Endothelial cell of umbilical vein (primary cell): ENCODE measurements at regions not wholly inside any gene's neighbourhood (a gene's known extent, or its start where the extent isn't known, plus 50 kb on each side); places are given as distances from the start of the nearest gene placed in this dataset.

Experiments used
- BruUV-seq: library from RNA; stranded (reverse); fragments of 400-500 nt; replicated peaks from 2 replicates; lab custom pipeline; 2021; lab: Mats Ljungman, UMichigan
- CTCF ChIA-PET: fragments of 300-600, 350-600 bp; sonication (Branson Sonifier 250); formaldehyde crosslinking; loops from one replicate; lab custom pipeline; 2021; ENCODE audit warnings: antibody characterized with exemption, inconsistent platforms; lab: Charles Lee
- POLR2A ChIA-PET: fragments of 300-600, 350-600 bp; sonication (Branson Sonifier 250); formaldehyde crosslinking; loops from one replicate; lab custom pipeline; 2021; ENCODE audit warnings: antibody characterized with exemption, inconsistent platforms; lab: Charles Lee
- DNase-seq: peaks from one replicate; pipeline ENCODE4 v3.0.0-alpha.2; 2011; ENCODE audit warnings: low read depth, low spot score
- FAIRE-seq: peaks from 2 replicates; lab custom pipeline; 2011; peaks lifted over from hg19 to GRCh38; lab: Jason Lieb, UNC
- H2AFZ ChIP-seq: 2 replicates; pipeline ENCODE4 v1.6.0; 2012; ENCODE audit warnings: low read depth, low read length, control low read depth, inconsistent platforms
- H3K27ac ChIP-seq: 2 replicates; pipeline ENCODE4 v1.5.1; 2011; ENCODE audit warnings: low read depth, mild to moderate bottlenecking, control low read depth, low read length, moderate library complexity; ENCODE audit not compliant: insufficient read depth
- H3K27me3 ChIP-seq, 2 experiments: 2 replicates each; pipeline versions ENCODE4 v1.6.0 to v1.6.1; 2011; ENCODE audit warnings: low read length in 2 of 2, mixed read lengths in 1 of 2; ENCODE audit not compliant: control insufficient read depth in 2 of 2, insufficient read depth in 2 of 2
- H3K36me3 ChIP-seq, 2 experiments: 2 replicates in 1 of 2; 3 replicates in 1 of 2; pipeline ENCODE4 v1.5.1; 2011; ENCODE audit warnings: low read length in 2 of 2, mild to moderate bottlenecking in 1 of 2, moderate library complexity in 1 of 2; ENCODE audit not compliant: control insufficient read depth in 2 of 2, insufficient read depth in 2 of 2; ENCODE audit errors: extremely low read depth in 1 of 2
- H3K4me1 ChIP-seq: 3 replicates; pipeline ENCODE4 v1.5.1; 2011; ENCODE audit warnings: mild to moderate bottlenecking, low read length; ENCODE audit not compliant: control insufficient read depth, insufficient read depth; ENCODE audit errors: extremely low read depth
- H3K4me2 ChIP-seq: 2 replicates; pipeline ENCODE4 v1.6.1; 2011; ENCODE audit warnings: low read length, control low read depth, mixed read lengths; ENCODE audit not compliant: insufficient read depth
- H3K4me3 ChIP-seq, 3 experiments: fragments of 200-600 bp in 1 of 3; sonication (generic), shearing (Covaris generic) in 1 of 3; replicated peaks in 1 of 3; 2 replicates each; pipeline ENCODE4 v1.5.1; 2011 to 2016; ENCODE audit warnings: control low read depth in 3 of 3, low read length in 3 of 3, mild to moderate bottlenecking in 2 of 3, inconsistent platforms in 1 of 3, low read depth in 1 of 3, moderate library complexity in 1 of 3; ENCODE audit not compliant: insufficient read depth in 1 of 3
- H3K79me2 ChIP-seq: 2 replicates; pipeline ENCODE4 v1.6.0; 2012; ENCODE audit warnings: low read length, inconsistent platforms; ENCODE audit not compliant: control insufficient read depth, insufficient read depth
- H3K9ac ChIP-seq: replicated peaks from 2 replicates; pipeline ENCODE3; 2011; ENCODE audit warnings: low read length, control low read depth; ENCODE audit not compliant: insufficient read depth; ENCODE audit errors: extremely low read depth
- H3K9me1 ChIP-seq: replicated peaks from 3 replicates; pipeline ENCODE4 v1.6.0; 2011; ENCODE audit warnings: mild to moderate bottlenecking, low read length; ENCODE audit not compliant: control insufficient read depth, insufficient read depth; ENCODE audit errors: extremely low read depth
- H3K9me3 ChIP-seq: replicated peaks from 2 replicates; pipeline ENCODE4 v1.5.1; 2012; ENCODE audit warnings: low read length, inconsistent platforms; ENCODE audit not compliant: control insufficient read depth, insufficient read depth
- H4K20me1 ChIP-seq: replicated peaks from 2 replicates; pipeline ENCODE3; 2011; ENCODE audit warnings: mild to moderate bottlenecking, low read length; ENCODE audit not compliant: control insufficient read depth, insufficient read depth; ENCODE audit errors: extremely low read depth
- CTCF ChIP-seq, 2 donors: IDR thresholded peaks; 1 replicate in 1 of 2; 2 replicates in 1 of 2; pipeline ENCODE4 v1.5.1; 2011; ENCODE audit warnings: low read length in 2 of 2, mild to moderate bottlenecking in 2 of 2, moderate library complexity in 2 of 2, control low read depth in 1 of 2, inconsistent platforms in 1 of 2, low read depth in 1 of 2; ENCODE audit not compliant: insufficient read depth in 1 of 2; ENCODE audit errors: extremely low read depth in 1 of 2
- EZH2 ChIP-seq: IDR thresholded peaks from 2 replicates; pipeline ENCODE4 v1.6.1; 2012; ENCODE audit warnings: borderline replicate concordance, low read depth, mild to moderate bottlenecking, moderate library complexity, low read length, inconsistent platforms; ENCODE audit not compliant: severe bottlenecking
- FOS ChIP-seq: IDR thresholded peaks from 2 replicates; pipeline ENCODE4 v1.6.1; 2011; ENCODE audit warnings: mild to moderate bottlenecking, low read length, moderate library complexity, borderline replicate concordance; ENCODE audit not compliant: insufficient read depth
- GATA2 ChIP-seq: IDR thresholded peaks from 2 replicates; pipeline ENCODE4 v1.7.0; 2011; ENCODE audit warnings: low read depth, mild to moderate bottlenecking, moderate library complexity, mixed read lengths, low read length; ENCODE audit not compliant: insufficient read length, insufficient read depth
- JUN ChIP-seq: IDR thresholded peaks from 2 replicates; pipeline ENCODE4 v1.6.1; 2011; ENCODE audit warnings: borderline replicate concordance, low read depth; ENCODE audit not compliant: insufficient read length, insufficient read depth
- MYC ChIP-seq: IDR thresholded peaks from one replicate; pipeline ENCODE4 v1.6.1; 2011; ENCODE audit warnings: mild to moderate bottlenecking, low read depth, low read length
- POLR2A ChIP-seq: IDR thresholded peaks from 2 replicates; pipeline ENCODE4 v1.6.1; 2012; ENCODE audit warnings: low read depth, mild to moderate bottlenecking, control low read depth, low read length
- POLR2AphosphoS5 ChIP-seq: IDR thresholded peaks from 2 replicates; pipeline ENCODE4 v1.6.1; 2012; ENCODE audit warnings: low read depth, mild to moderate bottlenecking, control low read depth, low read length, moderate library complexity; ENCODE audit not compliant: insufficient read depth
- dilution Hi-C: fragments of 300-500 bp; cut with MboI; formaldehyde crosslinking; loops from one replicate; pipeline ENCODE4 v1.15.0; 2019; ENCODE audit warnings: low sequenced_read_pairs; ENCODE audit not compliant: extremely low pct_ligation_motif_present
- intact Hi-C: fragments of 100-400 bp; cut with micrococcal nuclease; formaldehyde crosslinking; loops from one replicate; pipeline ENCODE4 v1.10.0; 2022
- TF ChIP-seq, protein P1 (sequence below): IDR thresholded peaks from 2 replicates; pipeline ENCODE4 v1.6.1; 2011; ENCODE audit not compliant: insufficient read depth, insufficient read length

DNA sequence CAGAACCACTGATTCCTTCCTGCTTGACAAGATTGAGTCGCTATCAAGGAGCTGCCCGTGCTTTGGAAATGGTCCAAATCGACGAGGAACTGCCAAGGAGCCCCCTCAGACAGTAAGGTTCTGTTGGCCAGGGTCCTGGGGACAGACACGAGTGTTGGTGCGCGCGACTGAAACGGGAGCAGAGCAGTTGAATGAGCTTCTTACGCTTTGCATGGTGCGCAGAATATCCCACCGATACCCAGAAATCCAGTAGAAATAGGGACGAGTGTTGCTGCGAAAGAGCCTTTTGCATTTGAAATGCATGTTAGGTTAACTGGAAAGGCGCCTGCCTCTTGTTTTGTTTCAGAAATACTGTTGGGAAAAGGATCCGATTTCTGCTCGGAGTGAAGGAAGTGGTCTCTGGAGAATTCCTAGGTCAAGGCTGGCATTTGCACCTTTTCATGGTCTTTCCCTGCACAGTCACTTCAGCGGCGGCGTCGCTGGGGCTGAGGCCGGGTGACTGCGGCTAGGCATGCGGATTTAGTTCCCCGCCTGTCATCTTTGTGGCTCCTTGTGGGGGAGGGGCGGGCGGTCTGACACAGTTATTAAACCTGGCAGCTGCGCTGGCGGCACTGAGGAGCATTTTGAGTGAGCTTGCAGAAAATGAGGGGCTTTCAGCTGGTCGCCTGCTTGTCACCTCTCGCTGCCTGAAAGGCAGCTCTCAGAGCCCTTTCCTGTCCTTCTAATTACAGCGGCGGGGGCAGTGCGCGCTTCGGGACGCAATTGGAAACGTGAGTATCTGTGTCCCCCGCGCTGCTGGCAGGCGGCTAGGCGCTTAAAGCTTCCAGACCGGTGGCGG, 51.5 kb upstream of the TRIM2 start:
- Histone ChIP-seq H3K27ac (no peak overlapping the region), H3K9ac (peak overlapping the region; percentile 5), H3K27me3 (peaks cover 15 to 27% of the 10 kb centered on the region in 2 experiments), H3K79me2 (no peaks in the 10 kb centered on the region), H2AFZ (peak overlapping the region; percentile 84), H3K4me2 (peak overlapping the region; percentile 80), H3K4me3 (peak overlapping the region; percentile 8 to 63 (median 50)), H4K20me1 (no peaks in the 10 kb centered on the region), H3K9me1 (no peaks in the 10 kb centered on the region), H3K36me3 (no peaks in the 10 kb centered on the region), H3K4me1 (peaks cover 18% of the 10 kb centered on the region), H3K9me3 (no peaks in the 10 kb centered on the region)
- intact Hi-C loops (loop anchor here (2.0 to 5.0 kb wide), 2 partner anchors 70 to 315 kb away; partner anchors contain the start of gene TMEM131L), dilution Hi-C loops (no loop called here)
- FAIRE-seq = no peak
- peak; percentile 44 for TF ChIP-seq EZH2
- no peak for TF ChIP-seq JUN
- DNase-seq = peak; percentile 40
- ChIA-PET CTCF (interaction anchor here (1.0 to 1.9 kb wide), 3 partner anchors 10 to 141 kb away, joined by 3 to 8 read pairs (median 5); no protein-coding TSS in a partner anchor), POLR2A (no interaction called here)
- no TSS peak for BruUV-seq

- CTCF ChIA-PET = interaction anchor here (1.9 kb wide), 1 partner anchor 10 kb away, joined by 8 read pairs; no protein-coding TSS in a partner anchor
- no peak for TF ChIP-seq POLR2AphosphoS5
- no peak for TF ChIP-seq FOS
- no peak for TF ChIP-seq MYC
- TF ChIP-seq, protein P1, sequence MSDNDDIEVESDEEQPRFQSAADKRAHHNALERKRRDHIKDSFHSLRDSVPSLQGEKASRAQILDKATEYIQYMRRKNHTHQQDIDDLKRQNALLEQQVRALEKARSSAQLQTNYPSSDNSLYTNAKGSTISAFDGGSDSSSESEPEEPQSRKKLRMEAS = no peak
- TF ChIP-seq GATA2 = no peak
- TF ChIP-seq POLR2A = no peak
- TF ChIP-seq EZH2 = no peak
- TF ChIP-seq JUN = no peak
- TF ChIP-seq CTCF (IDR thresholded peaks at IDR 0.05; ENCODE audit: extremely low read depth in 1 of 2, insufficient read depth in 1 of 2, low read depth in 1 of 2, low read length in 2 of 2) = no peak
- Histone ChIP-seq H3K4me1 (peaks cover 18% of the 10 kb centered on the region), H3K79me2 (no peaks in the 10 kb centered on the region), H3K4me3 (peak overlapping the region; percentile 8 to 63 (median 50)), H3K9me3 (no peaks in the 10 kb centered on the region), H3K9me1 (no peaks in the 10 kb centered on the region), H3K27ac (no peak overlapping the region), H2AFZ (peak overlapping the region; percentile 84), H3K9ac (peak overlapping the region; percentile 40), H3K4me2 (peak overlapping the region; percentile 80), H4K20me1 (no peaks in the 10 kb centered on the region), H3K27me3 (peaks cover 17 to 31% of the 10 kb centered on the region in 2 experiments), H3K36me3 (no peaks in the 10 kb centered on the region)
- intact Hi-C loops (loop anchor here (2.0 to 5.0 kb wide), 2 partner anchors 69 to 314 kb away; partner anchors contain the start of gene TMEM131L), dilution Hi-C loops (no loop called here)
- POLR2A ChIA-PET = no interaction called here
- peak; percentile 27 for DNase-seq
- FAIRE-seq = no peak
- no TSS peak for BruUV-seq
Observed at GRCh38 chr4:153153339-153153871, 50.8 kb upstream of the TRIM2 start.
